OCI-LY7 (cell line): ENCODE measurements at regions not wholly inside any gene's neighbourhood (a gene's known extent, or its start where the extent isn't known, plus 50 kb on each side); places are given as distances from the start of the nearest gene placed in this dataset.

Experiments
- CTCF ChIP-seq: fragments of 200-600 bp; sonication (generic); conservative IDR thresholded peaks from 2 replicates; pipeline ENCODE4 v1.5.1; 2014; ENCODE audit warnings: mild to moderate bottlenecking, antibody characterized with exemption, low read length, moderate library complexity, mixed read lengths
- EZH2phosphoT487 ChIP-seq: fragments of 200-600 bp; sonication (generic); IDR thresholded peaks from 2 replicates; pipeline ENCODE4 v1.6.1; 2018; ENCODE audit warnings: low read depth, borderline replicate concordance, mild to moderate bottlenecking, mixed run types, antibody characterized with exemption, low read length, moderate library complexity, mixed read lengths

DNA sequence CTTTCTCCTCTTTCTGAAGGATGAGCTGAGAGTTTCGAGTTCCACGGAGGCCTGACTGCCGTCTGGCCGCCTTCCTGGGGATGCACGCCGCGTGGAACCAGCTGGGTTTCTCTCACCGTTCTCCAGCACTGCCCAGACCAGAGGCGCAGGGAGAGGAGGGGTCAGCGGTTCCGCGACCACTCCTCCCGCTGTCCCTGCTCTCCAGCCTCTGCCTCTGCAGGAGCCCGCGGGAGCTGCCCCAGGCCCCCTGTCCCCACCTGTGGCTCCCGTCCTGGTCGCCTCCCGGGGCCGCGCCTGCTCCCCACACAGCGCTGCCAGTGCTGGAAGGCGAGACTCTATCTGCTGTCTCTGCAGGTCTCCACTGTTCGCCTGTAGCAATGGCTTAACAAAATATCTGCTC, 106.8 kb upstream of the AFDN start:
- TF ChIP-seq EZH2phosphoT487 (no peak), CTCF (no peak)
